ENCODE measurements at regions not wholly inside any gene's neighbourhood (a gene's known extent, or its start where the extent isn't known, plus 50 kb on each side); places are given as distances from the start of the nearest gene placed in this dataset.
A peak's percentile ranks its signal among the peaks of the same experiment; 100 is the strongest.

- TF ChIP-seq EP300 (IDR thresholded peaks at IDR 0.05; ENCODE audit: borderline replicate concordance) (no peak), MAX (IDR thresholded peaks at IDR 0.05) (no peak), TAF1 (IDR thresholded peaks at IDR 0.05; ENCODE audit: low read depth) (no peak), TEAD4 (IDR thresholded peaks at IDR 0.05) (no peak), FOXM1 (IDR thresholded peaks at IDR 0.05; ENCODE audit: borderline replicate concordance, low read depth) (no peak), NFIC (IDR thresholded peaks at IDR 0.05) (no peak), CREB1 (IDR thresholded peaks at IDR 0.05; ENCODE audit: low read depth) (no peak), USF1 (IDR thresholded peaks at IDR 0.05) (no peak)
These were observed 223.8 kb upstream of the SMLR1 start for GRCh38 chr6:130603391-130603790.

- no peak for TF ChIP-seq MAX (IDR thresholded peaks at IDR 0.05)
- no peak for TF ChIP-seq REST (IDR thresholded peaks at IDR 0.05; ENCODE audit: low read depth)
These were observed 222.3 kb upstream of the SMLR1 start for GRCh38 chr6:130604841-130605399.

GRCh38 chr6:130610303-130610702 lies 216.9 kb upstream of the SMLR1 start:
- TF ChIP-seq CREB1 (IDR thresholded peaks at IDR 0.05; ENCODE audit: low read depth) (no peak), ZBTB7A (IDR thresholded peaks at IDR 0.05; ENCODE audit: low read depth) (no peak), TAF1 (IDR thresholded peaks at IDR 0.05; ENCODE audit: low read depth) (no peak)

GRCh38 chr6:130611366-130611765 lies 215.8 kb upstream of the SMLR1 start:
- no peak for TF ChIP-seq FOXM1 (IDR thresholded peaks at IDR 0.05; ENCODE audit: borderline replicate concordance, low read depth)
- no peak for TF ChIP-seq YY1 (IDR thresholded peaks at IDR 0.05; ENCODE audit: low read depth)
- no peak for TF ChIP-seq CREB1 (IDR thresholded peaks at IDR 0.05; ENCODE audit: low read depth)
- no peak for TF ChIP-seq EP300 (IDR thresholded peaks at IDR 0.05; ENCODE audit: borderline replicate concordance)
- TF ChIP-seq TAF1 (IDR thresholded peaks at IDR 0.05; ENCODE audit: low read depth) = no peak
- no peak for TF ChIP-seq ZBTB7A (IDR thresholded peaks at IDR 0.05; ENCODE audit: low read depth)
- no peak for TF ChIP-seq NFIC (IDR thresholded peaks at IDR 0.05)
- no peak for TF ChIP-seq RAD21 (IDR thresholded peaks at IDR 0.05; ENCODE audit: low read depth)
- TF ChIP-seq REST (IDR thresholded peaks at IDR 0.05; ENCODE audit: low read depth) = no peak
- TF ChIP-seq TEAD4 (IDR thresholded peaks at IDR 0.05) = no peak
- no peak for TF ChIP-seq USF1 (IDR thresholded peaks at IDR 0.05)
- TF ChIP-seq TCF12 (IDR thresholded peaks at IDR 0.05; ENCODE audit: low read depth) = no peak
- TF ChIP-seq CEBPB (IDR thresholded peaks at IDR 0.05) = no peak
- TF ChIP-seq MAX (IDR thresholded peaks at IDR 0.05) = no peak
- no peak for TF ChIP-seq EGR1 (IDR thresholded peaks at IDR 0.05)

- TF ChIP-seq CEBPB (IDR thresholded peaks at IDR 0.05) = no peak
- TF ChIP-seq USF1 (IDR thresholded peaks at IDR 0.05) = no peak
- no peak for TF ChIP-seq TAF1 (IDR thresholded peaks at IDR 0.05; ENCODE audit: low read depth)
- TF ChIP-seq EGR1 (IDR thresholded peaks at IDR 0.05) = no peak
- TF ChIP-seq TCF12 (IDR thresholded peaks at IDR 0.05; ENCODE audit: low read depth) = no peak
- no peak for TF ChIP-seq EP300 (IDR thresholded peaks at IDR 0.05; ENCODE audit: borderline replicate concordance)
- TF ChIP-seq YY1 (IDR thresholded peaks at IDR 0.05; ENCODE audit: low read depth) = no peak
- no peak for TF ChIP-seq RAD21 (IDR thresholded peaks at IDR 0.05; ENCODE audit: low read depth)
These were observed 214.0 kb upstream of the SMLR1 start for GRCh38 chr6:130613176-130613575.

- TF ChIP-seq USF1 (IDR thresholded peaks at IDR 0.05) (peak; percentile 90), TAF1 (IDR thresholded peaks at IDR 0.05; ENCODE audit: low read depth) (no peak), CEBPB (IDR thresholded peaks at IDR 0.05) (no peak), YY1 (IDR thresholded peaks at IDR 0.05; ENCODE audit: low read depth) (no peak)
These were observed 211.4 kb upstream of the SMLR1 start for GRCh38 chr6:130615816-130616215.
